Neural progenitor cell (in vitro differentiated cells): ENCODE measurements at regions not wholly inside any gene's neighbourhood (a gene's known extent, or its start where the extent isn't known, plus 50 kb on each side); places are given as distances from the start of the nearest gene placed in this dataset.

ENCODE experiments used
- DNase-seq: peaks from one replicate; pipeline ENCODE4 v3.0.0-alpha.2; 2016; ENCODE audit warnings: low spot score
- H2AFZ ChIP-seq: fragments of 200-600 bp; sonication (generic); replicated peaks from 2 replicates; pipeline ENCODE4 v1.6.1; 2016; ENCODE audit warnings: antibody characterized with exemption
- H3F3A ChIP-seq: fragments of 200-600 bp; sonication (generic); 2 replicates; pipeline ENCODE4 v1.6.1; 2016; ENCODE audit warnings: antibody characterized with exemption, low read depth
- H3K27ac ChIP-seq: fragments of 200-600 bp; sonication (generic); 2 replicates; pipeline ENCODE4 v1.5.1; 2016; ENCODE audit warnings: mild to moderate bottlenecking
- H3K27me3 ChIP-seq: fragments of 200-600 bp; sonication (generic); 2 replicates; pipeline ENCODE4 v1.6.1; 2016; ENCODE audit warnings: mild to moderate bottlenecking, moderate library complexity
- H3K36me3 ChIP-seq: fragments of 200-600 bp; sonication (generic); 2 replicates; pipeline ENCODE4 v1.5.1; 2016
- H3K4me1 ChIP-seq: fragments of 200-600 bp; sonication (generic); 2 replicates; pipeline ENCODE4 v1.6.1; 2016; ENCODE audit warnings: mixed run types
- H3K4me2 ChIP-seq: fragments of 200-600 bp; sonication (generic); 2 replicates; pipeline ENCODE4 v1.6.1; 2016
- H3K4me3 ChIP-seq: fragments of 200-600 bp; sonication (generic); 2 replicates; pipeline ENCODE4 v1.5.1; 2016
- H3K79me2 ChIP-seq: fragments of 200-600 bp; sonication (generic); 2 replicates; pipeline ENCODE4 v1.6.1; 2016; ENCODE audit warnings: low read depth
- H3K9ac ChIP-seq: fragments of 200-600 bp; sonication (generic); 2 replicates; pipeline ENCODE4 v1.6.1; 2016
- H3K9me3 ChIP-seq: fragments of 200-600 bp; sonication (generic); 2 replicates; pipeline ENCODE4 v1.5.1; 2016; ENCODE audit warnings: low read depth
- H4K20me1 ChIP-seq: fragments of 200-600 bp; sonication (generic); 2 replicates; pipeline ENCODE4 v1.6.1; 2016; ENCODE audit warnings: low read depth
- H3K27ac Mint-ChIP-seq: 3 replicates; pipeline ENCODE4 v1.8.0; 2021; ENCODE audit warnings: mixed read lengths
- H3K27me3 Mint-ChIP-seq: 2 replicates; pipeline ENCODE4 v1.8.0; 2022; ENCODE audit warnings: low read depth, mild to moderate bottlenecking, inconsistent platforms, moderate library complexity, mixed read lengths; ENCODE audit not compliant: insufficient read depth
- H3K36me3 Mint-ChIP-seq: 3 replicates; pipeline ENCODE4 v1.8.0; 2021; ENCODE audit warnings: mixed read lengths
- H3K4me1 Mint-ChIP-seq: 3 replicates; pipeline ENCODE4 v1.8.0; 2021; ENCODE audit warnings: mixed read lengths
- H3K4me3 Mint-ChIP-seq: 3 replicates; pipeline ENCODE4 v1.8.0; 2021; ENCODE audit warnings: mild to moderate bottlenecking, moderate library complexity, mixed read lengths
- H3K9me3 Mint-ChIP-seq: 3 replicates; pipeline ENCODE4 v1.8.0; 2020; ENCODE audit warnings: mixed read lengths
- EZH2 ChIP-seq: fragments of 200-600 bp; sonication (generic); IDR thresholded peaks from 2 replicates; pipeline ENCODE4 v1.6.1; 2017; ENCODE audit warnings: antibody characterized with exemption, mild to moderate bottlenecking, moderate library complexity
- EZH2phosphoT487 ChIP-seq: fragments of 200-600 bp; sonication (generic); IDR thresholded peaks from 2 replicates; pipeline ENCODE4 v1.6.1; 2017; ENCODE audit warnings: antibody characterized with exemption
- TF ChIP-seq, protein P1 (sequence below): fragments of 200-600 bp; sonication (generic); IDR thresholded peaks from 2 replicates; pipeline ENCODE4 v1.5.1; 2017; ENCODE audit warnings: antibody characterized with exemption, mild to moderate bottlenecking

- Histone ChIP-seq H4K20me1 (no peaks in the 10 kb centered on the region), H2AFZ (no peak overlapping the region), H3K27ac (no peak overlapping the region), H3K4me3 (no peak overlapping the region), H3K9ac (no peak overlapping the region), H3K27me3 (no peaks in the 10 kb centered on the region), H3K79me2 (no peaks in the 10 kb centered on the region), H3K4me1 (no peaks in the 10 kb centered on the region), H3K9me3 (no peaks in the 10 kb centered on the region), H3K4me2 (no peak overlapping the region), H3K36me3 (no peaks in the 10 kb centered on the region), H3F3A (no peaks in the 10 kb centered on the region)
- Mint-ChIP-seq H3K4me3 (no peak overlapping the region), H3K27ac (no peak overlapping the region), H3K36me3 (no peaks in the 10 kb centered on the region), H3K9me3 (no peaks in the 10 kb centered on the region), H3K4me1 (no peaks in the 10 kb centered on the region), H3K27me3 (no peaks in the 10 kb centered on the region)
- TF ChIP-seq, protein P1, sequence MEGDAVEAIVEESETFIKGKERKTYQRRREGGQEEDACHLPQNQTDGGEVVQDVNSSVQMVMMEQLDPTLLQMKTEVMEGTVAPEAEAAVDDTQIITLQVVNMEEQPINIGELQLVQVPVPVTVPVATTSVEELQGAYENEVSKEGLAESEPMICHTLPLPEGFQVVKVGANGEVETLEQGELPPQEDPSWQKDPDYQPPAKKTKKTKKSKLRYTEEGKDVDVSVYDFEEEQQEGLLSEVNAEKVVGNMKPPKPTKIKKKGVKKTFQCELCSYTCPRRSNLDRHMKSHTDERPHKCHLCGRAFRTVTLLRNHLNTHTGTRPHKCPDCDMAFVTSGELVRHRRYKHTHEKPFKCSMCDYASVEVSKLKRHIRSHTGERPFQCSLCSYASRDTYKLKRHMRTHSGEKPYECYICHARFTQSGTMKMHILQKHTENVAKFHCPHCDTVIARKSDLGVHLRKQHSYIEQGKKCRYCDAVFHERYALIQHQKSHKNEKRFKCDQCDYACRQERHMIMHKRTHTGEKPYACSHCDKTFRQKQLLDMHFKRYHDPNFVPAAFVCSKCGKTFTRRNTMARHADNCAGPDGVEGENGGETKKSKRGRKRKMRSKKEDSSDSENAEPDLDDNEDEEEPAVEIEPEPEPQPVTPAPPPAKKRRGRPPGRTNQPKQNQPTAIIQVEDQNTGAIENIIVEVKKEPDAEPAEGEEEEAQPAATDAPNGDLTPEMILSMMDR = no peak
- no peak for TF ChIP-seq EZH2phosphoT487
- TF ChIP-seq EZH2 = no peak
- DNase-seq = no peak
Observed at GRCh38 chr10:90204131-90204955, 503.0 kb downstream of the KIF20B start.

DNA sequence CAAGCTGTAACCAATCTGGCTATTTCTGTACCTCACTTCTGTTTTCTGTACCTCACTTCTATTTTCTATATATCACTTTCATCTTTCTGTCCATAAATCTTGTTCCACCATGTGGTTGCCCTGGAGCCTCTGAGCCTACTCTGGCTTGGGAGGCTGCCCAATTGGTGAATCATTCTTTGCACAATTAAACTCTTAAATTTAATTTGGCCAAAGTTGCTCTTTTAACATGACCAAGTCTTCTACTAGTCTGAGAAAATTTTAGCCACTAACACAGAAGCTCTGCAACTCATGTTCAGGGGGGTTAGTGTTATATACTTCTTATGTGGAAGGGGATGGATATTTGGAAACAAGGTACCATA, 503.5 kb downstream of the KIF20B start:
- no peaks in the 10 kb centered on the region for H3K36me3 ChIP-seq
- Mint-ChIP-seq H3K27ac (no peak overlapping the region), H3K9me3 (no peaks in the 10 kb centered on the region), H3K4me1 (no peaks in the 10 kb centered on the region), H3K36me3 (no peaks in the 10 kb centered on the region), H3K4me3 (no peak overlapping the region), H3K27me3 (no peaks in the 10 kb centered on the region)
- no peaks in the 10 kb centered on the region for H3K79me2 ChIP-seq
- no peak overlapping the region for H3K9ac ChIP-seq
- no peak for DNase-seq
- no peak overlapping the region for H3K27ac ChIP-seq
- no peak overlapping the region for H3K4me2 ChIP-seq
- H3K27me3 ChIP-seq = no peaks in the 10 kb centered on the region
- H3K4me3 ChIP-seq = no peak overlapping the region
- H3K9me3 ChIP-seq = no peaks in the 10 kb centered on the region
- no peaks in the 10 kb centered on the region for H3F3A ChIP-seq
- no peak overlapping the region for H2AFZ ChIP-seq
- TF ChIP-seq EZH2phosphoT487 (no peak), EZH2 (no peak)
- TF ChIP-seq, protein P1 = no peak
- H3K4me1 ChIP-seq = no peaks in the 10 kb centered on the region
- H4K20me1 ChIP-seq = no peaks in the 10 kb centered on the region

DNA sequence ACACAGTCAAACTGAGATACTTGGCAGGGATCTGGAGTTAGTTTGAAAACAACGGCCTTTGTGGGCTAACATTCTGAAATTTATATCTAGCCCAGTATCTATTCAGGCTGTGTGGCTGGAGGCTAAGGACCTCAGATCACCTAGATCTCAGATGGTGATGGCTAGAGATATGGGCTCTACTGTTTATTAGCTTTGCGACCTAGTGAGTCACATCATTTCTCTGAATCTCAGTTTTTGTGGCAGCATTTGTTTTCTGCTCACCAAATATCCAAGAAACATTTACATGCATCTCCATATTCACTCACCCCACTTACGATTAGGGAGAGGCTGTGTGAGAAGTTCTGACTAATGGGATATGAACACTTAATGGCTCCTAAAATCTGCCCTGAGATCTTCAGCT, 503.9 kb downstream of the KIF20B start:
- Histone ChIP-seq H3K9ac (no peak overlapping the region), H3K36me3 (no peaks in the 10 kb centered on the region), H3K4me3 (no peak overlapping the region), H2AFZ (no peak overlapping the region), H3K9me3 (no peaks in the 10 kb centered on the region), H3K27me3 (no peaks in the 10 kb centered on the region), H3K4me1 (no peaks in the 10 kb centered on the region), H3K79me2 (no peaks in the 10 kb centered on the region), H3F3A (no peaks in the 10 kb centered on the region), H3K4me2 (no peak overlapping the region), H3K27ac (no peak overlapping the region), H4K20me1 (no peaks in the 10 kb centered on the region)
- DNase-seq = no peak
- H3K27me3 Mint-ChIP-seq = no peaks in the 10 kb centered on the region
- H3K4me1 Mint-ChIP-seq = no peaks in the 10 kb centered on the region
- TF ChIP-seq, protein P1 = no peak
- no peak for TF ChIP-seq EZH2phosphoT487
- TF ChIP-seq EZH2 = no peak
- H3K4me3 Mint-ChIP-seq = no peak overlapping the region
- no peak overlapping the region for H3K27ac Mint-ChIP-seq
- no peaks in the 10 kb centered on the region for H3K36me3 Mint-ChIP-seq
- no peaks in the 10 kb centered on the region for H3K9me3 Mint-ChIP-seq
